ENCODE measurements at regions not wholly inside any gene's neighbourhood (a gene's known extent, or its start where the extent isn't known, plus 50 kb on each side); places are given as distances from the start of the nearest gene placed in this dataset.

GRCh38 chr1:79369091-79369490 lies 362.6 kb upstream of the ADGRL4 start:
- TF ChIP-seq, protein P1, sequence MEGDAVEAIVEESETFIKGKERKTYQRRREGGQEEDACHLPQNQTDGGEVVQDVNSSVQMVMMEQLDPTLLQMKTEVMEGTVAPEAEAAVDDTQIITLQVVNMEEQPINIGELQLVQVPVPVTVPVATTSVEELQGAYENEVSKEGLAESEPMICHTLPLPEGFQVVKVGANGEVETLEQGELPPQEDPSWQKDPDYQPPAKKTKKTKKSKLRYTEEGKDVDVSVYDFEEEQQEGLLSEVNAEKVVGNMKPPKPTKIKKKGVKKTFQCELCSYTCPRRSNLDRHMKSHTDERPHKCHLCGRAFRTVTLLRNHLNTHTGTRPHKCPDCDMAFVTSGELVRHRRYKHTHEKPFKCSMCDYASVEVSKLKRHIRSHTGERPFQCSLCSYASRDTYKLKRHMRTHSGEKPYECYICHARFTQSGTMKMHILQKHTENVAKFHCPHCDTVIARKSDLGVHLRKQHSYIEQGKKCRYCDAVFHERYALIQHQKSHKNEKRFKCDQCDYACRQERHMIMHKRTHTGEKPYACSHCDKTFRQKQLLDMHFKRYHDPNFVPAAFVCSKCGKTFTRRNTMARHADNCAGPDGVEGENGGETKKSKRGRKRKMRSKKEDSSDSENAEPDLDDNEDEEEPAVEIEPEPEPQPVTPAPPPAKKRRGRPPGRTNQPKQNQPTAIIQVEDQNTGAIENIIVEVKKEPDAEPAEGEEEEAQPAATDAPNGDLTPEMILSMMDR (IDR thresholded peaks at IDR 0.05) = no peak
- TF ChIP-seq POLR2A (IDR thresholded peaks at IDR 0.05) = no peak

Measured in adrenal gland (tissue), 5 donors.